Femur (tissue), 1 donor: ENCODE measurements at regions not wholly inside any gene's neighbourhood (a gene's known extent, or its start where the extent isn't known, plus 50 kb on each side); places are given as distances from the start of the nearest gene placed in this dataset.
"Not testable (repeated sequence)": the region's sequence is repeated elsewhere in the genome, so short reads cannot be mapped to it uniquely, and the experiment has no call there.

ENCODE experiments used
- DNase-seq: peaks from one replicate; pipeline ENCODE4 v3.0.0-alpha.2; 2017

GRCh38 chr1:91207691-91208090 lies 185.9 kb upstream of the ZNF644 start:
- DNase-seq: not testable (repeated sequence)

- not testable (repeated sequence) for DNase-seq
These were observed 182.3 kb upstream of the ZNF644 start for GRCh38 chr1:91204150-91204549.

GRCh38 chr1:91201694-91202093 lies 179.9 kb upstream of the ZNF644 start:
- DNase-seq: no peak

- no peak for DNase-seq
These were observed 179.3 kb upstream of the ZNF644 start for GRCh38 chr1:91201176-91201575.

GRCh38 chr1:91200675-91201074 lies 178.8 kb upstream of the ZNF644 start:
- no peak for DNase-seq

GRCh38 chr1:91199988-91200387 lies 178.2 kb upstream of the ZNF644 start:
- DNase-seq: no peak

- no peak for DNase-seq
These were observed 169.2 kb upstream of the ZNF644 start for GRCh38 chr1:91190996-91191395.

- DNase-seq: no peak
These were observed 167.3 kb upstream of the ZNF644 start for GRCh38 chr1:91189096-91189495.

- not testable (repeated sequence) for DNase-seq
These were observed 161.0 kb upstream of the ZNF644 start for GRCh38 chr1:91182807-91183206.

- DNase-seq: no peak
These were observed 154.4 kb upstream of the ZNF644 start for GRCh38 chr1:91176250-91176649.

GRCh38 chr1:91174734-91175133 lies 152.9 kb upstream of the ZNF644 start:
- DNase-seq: no peak

GRCh38 chr1:91173346-91173890 lies 151.6 kb upstream of the ZNF644 start:
- DNase-seq: peak; percentile 30

- no peak for DNase-seq
These were observed 150.7 kb upstream of the ZNF644 start for GRCh38 chr1:91172541-91172940.

- DNase-seq: peak; percentile 47
These were observed 150.1 kb upstream of the ZNF644 start for GRCh38 chr1:91171898-91172297.

- DNase-seq: no peak
These were observed 148.7 kb upstream of the ZNF644 start for GRCh38 chr1:91170571-91170970.

GRCh38 chr1:91166106-91166712 lies 144.4 kb upstream of the ZNF644 start:
- DNase-seq: peak; percentile 71

GRCh38 chr1:91165033-91165654 lies 143.3 kb upstream of the ZNF644 start:
- DNase-seq: peak; percentile 85

GRCh38 chr1:91162613-91163012 lies 140.8 kb upstream of the ZNF644 start:
- DNase-seq: no peak

GRCh38 chr1:91161749-91162148 lies 139.9 kb upstream of the ZNF644 start:
- DNase-seq: no peak

GRCh38 chr1:91161166-91161565 lies 139.3 kb upstream of the ZNF644 start:
- DNase-seq: no peak

- DNase-seq: no peak
These were observed 138.7 kb upstream of the ZNF644 start for GRCh38 chr1:91160363-91161075.

- no peak for DNase-seq
These were observed 131.5 kb upstream of the ZNF644 start for GRCh38 chr1:91153341-91153740.

GRCh38 chr1:91152331-91152730 lies 130.5 kb upstream of the ZNF644 start:
- no peak for DNase-seq

GRCh38 chr1:91151702-91152101 lies 129.9 kb upstream of the ZNF644 start:
- DNase-seq: no peak
